ENCODE measurements at regions not wholly inside any gene's neighbourhood (a gene's known extent, or its start where the extent isn't known, plus 50 kb on each side); places are given as distances from the start of the nearest gene placed in this dataset.

DNA sequence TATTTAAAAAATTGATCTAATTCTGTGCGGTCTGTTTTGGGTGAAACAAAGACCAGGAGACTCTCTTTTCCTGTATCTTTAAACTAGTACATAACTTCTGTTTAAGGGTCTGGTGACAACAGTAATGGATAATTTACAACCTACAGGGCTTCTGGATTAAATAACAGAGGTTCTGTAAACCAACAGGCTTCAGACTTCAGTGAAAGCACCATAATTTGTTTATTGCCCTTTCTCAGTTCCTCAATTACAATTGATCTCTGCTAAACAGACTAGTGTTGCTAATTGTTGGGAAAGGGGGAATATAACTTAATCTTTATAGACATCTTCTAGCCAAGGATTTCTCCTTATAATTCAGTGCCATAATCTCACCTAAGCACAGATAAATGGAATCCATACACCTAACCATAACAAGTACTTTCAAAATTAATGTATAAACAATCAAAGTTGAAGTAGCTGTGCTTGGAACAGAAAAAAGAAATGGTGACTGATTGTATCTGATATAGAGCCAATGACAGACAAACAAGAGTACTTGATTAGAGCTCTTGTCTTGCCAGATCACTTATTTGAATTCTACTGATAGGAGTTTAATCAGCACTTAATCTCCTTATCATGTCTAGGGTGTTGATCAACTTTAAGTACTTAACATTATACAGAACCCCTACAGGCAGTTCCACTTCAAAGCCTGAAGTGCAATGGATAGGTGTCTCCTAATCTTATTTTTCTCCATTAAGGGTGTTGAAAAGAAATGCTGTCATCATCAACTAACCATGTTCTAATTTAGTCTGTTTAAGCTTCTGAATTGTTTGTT lies 536.0 kb downstream of the NR2F1-AS1 start:
- TF ChIP-seq MAX (IDR thresholded peaks at IDR 0.05; ENCODE audit: low read depth, low read length) (no peak), POLR2A (IDR thresholded peaks at IDR 0.05; ENCODE audit: extremely low read depth, insufficient read length) (no peak), MYC (IDR thresholded peaks at IDR 0.05; ENCODE audit: low read depth, low read length) (no peak)
- TF ChIP-seq, protein P1, sequence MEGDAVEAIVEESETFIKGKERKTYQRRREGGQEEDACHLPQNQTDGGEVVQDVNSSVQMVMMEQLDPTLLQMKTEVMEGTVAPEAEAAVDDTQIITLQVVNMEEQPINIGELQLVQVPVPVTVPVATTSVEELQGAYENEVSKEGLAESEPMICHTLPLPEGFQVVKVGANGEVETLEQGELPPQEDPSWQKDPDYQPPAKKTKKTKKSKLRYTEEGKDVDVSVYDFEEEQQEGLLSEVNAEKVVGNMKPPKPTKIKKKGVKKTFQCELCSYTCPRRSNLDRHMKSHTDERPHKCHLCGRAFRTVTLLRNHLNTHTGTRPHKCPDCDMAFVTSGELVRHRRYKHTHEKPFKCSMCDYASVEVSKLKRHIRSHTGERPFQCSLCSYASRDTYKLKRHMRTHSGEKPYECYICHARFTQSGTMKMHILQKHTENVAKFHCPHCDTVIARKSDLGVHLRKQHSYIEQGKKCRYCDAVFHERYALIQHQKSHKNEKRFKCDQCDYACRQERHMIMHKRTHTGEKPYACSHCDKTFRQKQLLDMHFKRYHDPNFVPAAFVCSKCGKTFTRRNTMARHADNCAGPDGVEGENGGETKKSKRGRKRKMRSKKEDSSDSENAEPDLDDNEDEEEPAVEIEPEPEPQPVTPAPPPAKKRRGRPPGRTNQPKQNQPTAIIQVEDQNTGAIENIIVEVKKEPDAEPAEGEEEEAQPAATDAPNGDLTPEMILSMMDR (IDR thresholded peaks at IDR 0.05; ENCODE audit: low read depth, low read length), result no peak
- no peak for DNase-seq (ENCODE audit: low read depth)
- H3K4me3 ChIP-seq (ENCODE audit: low read depth, low read length), result no peak overlapping the region

GRCh38 chr5:93039888-93040287 lies 541.1 kb downstream of the NR2F1-AS1 start:
- no peak overlapping the region for H3K4me3 ChIP-seq (ENCODE audit: low read depth, low read length)
- DNase-seq (ENCODE audit: low read depth), result no peak
- TF ChIP-seq MYC (IDR thresholded peaks at IDR 0.05; ENCODE audit: low read depth, low read length), result no peak
- no peak for TF ChIP-seq POLR2A (IDR thresholded peaks at IDR 0.05; ENCODE audit: extremely low read depth, insufficient read length)
- TF ChIP-seq, protein P1 (IDR thresholded peaks at IDR 0.05; ENCODE audit: low read depth, low read length), result no peak
- TF ChIP-seq MAX (IDR thresholded peaks at IDR 0.05; ENCODE audit: low read depth, low read length), result no peak

GRCh38 chr5:93034621-93035590 lies 546.1 kb downstream of the NR2F1-AS1 start:
- no peak for DNase-seq (ENCODE audit: low read depth)
- TF ChIP-seq, protein P1 (IDR thresholded peaks at IDR 0.05; ENCODE audit: low read depth, low read length), result no peak
- TF ChIP-seq MAX (IDR thresholded peaks at IDR 0.05; ENCODE audit: low read depth, low read length) (no peak), MYC (IDR thresholded peaks at IDR 0.05; ENCODE audit: low read depth, low read length) (no peak), POLR2A (IDR thresholded peaks at IDR 0.05; ENCODE audit: extremely low read depth, insufficient read length) (no peak)
- H3K4me3 ChIP-seq (ENCODE audit: low read depth, low read length), result no peak overlapping the region

- H3K4me3 ChIP-seq (ENCODE audit: low read depth, low read length), result no peak overlapping the region
- TF ChIP-seq MYC (IDR thresholded peaks at IDR 0.05; ENCODE audit: low read depth, low read length) (no peak), POLR2A (IDR thresholded peaks at IDR 0.05; ENCODE audit: extremely low read depth, insufficient read length) (no peak), MAX (IDR thresholded peaks at IDR 0.05; ENCODE audit: low read depth, low read length) (no peak)
- TF ChIP-seq, protein P1 (IDR thresholded peaks at IDR 0.05; ENCODE audit: low read depth, low read length), result no peak
- DNase-seq (ENCODE audit: low read depth), result no peak
Measured at GRCh38 chr5:93022796-93023447, 558.1 kb downstream of the NR2F1-AS1 start.

DNA sequence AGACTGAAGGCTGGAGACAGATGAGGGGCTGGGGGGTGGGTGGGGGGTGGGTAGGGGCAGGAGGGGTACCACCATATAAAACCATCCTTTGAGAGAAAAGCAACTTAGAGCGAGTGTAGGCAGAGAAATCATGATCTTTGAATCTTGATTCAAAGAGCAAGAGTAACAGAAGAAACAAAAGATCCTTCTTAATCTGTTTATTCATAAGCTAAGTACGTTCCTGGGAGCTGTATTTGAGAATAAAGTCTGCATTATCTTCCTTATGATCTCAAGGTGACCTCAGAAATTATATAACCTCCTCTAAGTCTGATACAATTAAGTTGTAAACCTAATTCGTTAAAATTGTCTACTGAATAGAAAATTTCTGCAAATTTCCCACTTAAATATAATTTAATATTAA lies 558.8 kb downstream of the NR2F1-AS1 start:
- TF ChIP-seq MYC (IDR thresholded peaks at IDR 0.05; ENCODE audit: low read depth, low read length) (no peak), POLR2A (IDR thresholded peaks at IDR 0.05; ENCODE audit: extremely low read depth, insufficient read length) (no peak), MAX (IDR thresholded peaks at IDR 0.05; ENCODE audit: low read depth, low read length) (no peak)
- TF ChIP-seq, protein P1 (IDR thresholded peaks at IDR 0.05; ENCODE audit: low read depth, low read length), result no peak
- H3K4me3 ChIP-seq (ENCODE audit: low read depth, low read length), result no peak overlapping the region
- no peak for DNase-seq (ENCODE audit: low read depth)

Measured in NB4 (cell line).